ENCODE measurements at regions not wholly inside any gene's neighbourhood (a gene's known extent, or its start where the extent isn't known, plus 50 kb on each side); places are given as distances from the start of the nearest gene placed in this dataset.

DNA sequence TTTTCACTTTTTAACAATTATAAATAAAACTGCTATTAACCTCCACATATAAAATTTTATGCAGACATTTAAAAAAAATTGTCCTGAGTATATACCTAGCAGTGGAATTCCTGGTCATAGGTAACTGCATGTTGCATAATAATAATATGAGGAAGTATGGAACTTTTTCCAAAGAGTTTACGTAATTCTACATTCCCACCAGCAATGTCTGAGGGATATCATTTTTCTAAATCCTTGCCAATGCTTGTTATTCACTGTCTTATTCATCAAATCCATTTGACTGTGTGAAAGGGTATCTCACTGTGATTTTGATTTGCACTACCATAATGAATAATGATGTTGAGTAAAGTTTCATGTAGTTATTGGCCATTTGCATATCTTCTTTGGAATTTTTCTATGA, 393.8 kb downstream of the LRFN5 start:
- H3K27me3 Mint-ChIP-seq, result no peaks in the 10 kb centered on the region
- DNase-seq, result no peak
- intact Hi-C loops (cut with micrococcal nuclease), result no loop called here

DNA sequence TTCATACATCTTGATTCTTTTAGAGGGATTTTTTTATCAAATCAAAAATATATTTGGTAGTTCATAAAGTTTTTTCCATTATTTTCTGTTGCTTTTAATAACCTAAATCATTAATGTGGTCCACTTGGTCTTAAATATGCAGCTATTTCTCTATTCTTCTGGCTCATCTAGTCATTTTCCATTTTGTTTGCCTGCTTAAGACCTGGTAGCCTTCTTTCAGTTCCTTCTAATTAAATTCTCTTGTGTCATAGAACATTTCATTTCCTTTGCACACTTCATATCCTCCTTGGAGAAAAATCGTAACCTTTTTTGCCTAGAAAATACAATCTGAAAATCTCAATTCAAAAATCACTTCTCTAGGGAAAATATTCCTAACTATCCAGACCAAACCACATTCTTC, 387.0 kb downstream of the LRFN5 start:
- no peaks in the 10 kb centered on the region for H3K4me1 Mint-ChIP-seq
- no peaks in the 10 kb centered on the region for H3K9me3 Mint-ChIP-seq
- no peak overlapping the region for H3K27ac Mint-ChIP-seq
- H3K4me3 Mint-ChIP-seq, result no peak overlapping the region
- no peaks in the 10 kb centered on the region for H3K36me3 Mint-ChIP-seq (ENCODE audit: low read depth)
- intact Hi-C loops (cut with micrococcal nuclease), result no loop called here
- H3K27me3 Mint-ChIP-seq, result no peaks in the 10 kb centered on the region
- DNase-seq, result no peak

More for the DNA sequence above, 393.8 kb downstream of the LRFN5 start:
- no peak overlapping the region for H3K4me3 Mint-ChIP-seq
- H3K27ac Mint-ChIP-seq, result no peak overlapping the region
- no peaks in the 10 kb centered on the region for H3K36me3 Mint-ChIP-seq (ENCODE audit: low read depth)
- no peaks in the 10 kb centered on the region for H3K9me3 Mint-ChIP-seq
- H3K4me1 Mint-ChIP-seq, result no peaks in the 10 kb centered on the region

DNA sequence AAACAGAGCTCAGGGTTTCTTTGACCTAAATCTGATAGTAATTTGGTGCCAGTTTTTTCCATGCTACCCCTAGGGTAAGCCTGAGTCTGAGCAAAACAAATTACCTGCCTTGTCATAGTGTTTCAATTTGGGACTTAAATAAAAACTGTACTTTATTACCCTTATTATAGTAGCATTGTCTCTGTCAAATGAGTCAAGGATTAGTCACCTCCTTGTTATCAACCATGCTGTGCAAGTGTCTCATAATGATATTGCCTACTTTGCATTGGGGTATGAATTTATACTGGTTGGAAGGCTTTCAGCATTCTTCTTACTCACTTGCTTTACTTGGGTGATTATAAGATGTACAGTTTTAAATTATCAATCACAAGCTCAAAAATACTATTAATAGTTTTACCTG, 380.0 kb downstream of the LRFN5 start:
- Mint-ChIP-seq H3K36me3 (ENCODE audit: low read depth) (no peaks in the 10 kb centered on the region), H3K27me3 (no peaks in the 10 kb centered on the region), H3K27ac (no peak overlapping the region), H3K4me1 (no peaks in the 10 kb centered on the region), H3K4me3 (no peak overlapping the region), H3K9me3 (no peaks in the 10 kb centered on the region)
- intact Hi-C loops (cut with micrococcal nuclease), result no loop called here
- DNase-seq, result no peak

DNA sequence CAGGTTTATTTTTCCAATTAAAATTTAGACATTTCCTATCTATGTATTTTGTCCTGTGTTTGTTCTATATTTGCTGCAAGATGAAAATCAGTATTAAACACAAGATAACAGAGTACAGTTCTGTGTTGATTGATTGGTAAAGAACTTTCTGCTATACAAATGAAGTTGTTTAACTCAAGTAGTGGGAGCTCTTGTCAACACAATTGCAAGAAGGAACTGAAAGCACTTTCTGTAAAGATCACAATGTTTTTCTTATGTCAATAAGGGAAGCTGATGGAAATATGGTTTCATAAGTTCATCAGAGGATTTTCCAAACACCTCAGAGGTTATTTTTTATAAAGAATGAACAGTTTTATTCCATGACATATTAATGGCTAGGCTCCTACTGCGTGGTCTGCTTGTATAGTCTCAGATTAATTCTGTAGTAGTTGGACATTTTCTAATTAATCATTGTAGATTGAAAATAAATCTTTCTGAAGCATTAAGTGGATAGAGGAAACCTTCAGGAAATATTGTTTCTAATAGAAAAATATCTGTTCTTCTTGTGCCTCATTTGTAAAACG, 379.5 kb downstream of the LRFN5 start:
- H3K4me1 Mint-ChIP-seq, result no peaks in the 10 kb centered on the region
- intact Hi-C loops (cut with micrococcal nuclease), result no loop called here

DNA sequence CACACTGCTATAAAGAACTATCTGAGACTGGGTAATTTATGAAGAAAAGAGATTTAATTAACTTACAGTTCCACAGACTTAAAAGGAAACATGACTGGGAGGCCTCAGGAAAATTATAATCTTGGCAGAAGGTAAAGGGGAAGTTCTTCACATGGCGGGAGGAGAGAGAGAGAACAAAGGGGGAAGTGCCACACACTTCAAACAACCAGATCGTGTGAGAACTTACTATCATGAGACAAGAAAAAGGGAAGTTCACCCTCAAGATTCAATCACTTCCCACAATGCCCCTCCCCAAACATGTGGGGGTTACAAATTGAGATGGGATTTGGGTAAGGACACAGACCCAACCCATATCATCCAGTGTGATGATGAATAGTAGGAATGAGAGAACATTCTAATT, 366.5 kb downstream of the LRFN5 start:
- H3K4me1 Mint-ChIP-seq, result no peaks in the 10 kb centered on the region
- no peaks in the 10 kb centered on the region for H3K36me3 Mint-ChIP-seq (ENCODE audit: low read depth)
- intact Hi-C loops (cut with micrococcal nuclease), result no loop called here
- H3K27me3 Mint-ChIP-seq, result no peaks in the 10 kb centered on the region
- no peak overlapping the region for H3K4me3 Mint-ChIP-seq
- no peak overlapping the region for H3K27ac Mint-ChIP-seq
- peaks cover 8% of the 10 kb centered on the region for H3K9me3 Mint-ChIP-seq
- no peak for DNase-seq

More for the DNA sequence above, 379.5 kb downstream of the LRFN5 start:
- Mint-ChIP-seq H3K36me3 (ENCODE audit: low read depth) (no peaks in the 10 kb centered on the region), H3K4me3 (no peak overlapping the region), H3K9me3 (no peaks in the 10 kb centered on the region), H3K27me3 (no peaks in the 10 kb centered on the region), H3K27ac (no peak overlapping the region)
- no peak for DNase-seq

DNA sequence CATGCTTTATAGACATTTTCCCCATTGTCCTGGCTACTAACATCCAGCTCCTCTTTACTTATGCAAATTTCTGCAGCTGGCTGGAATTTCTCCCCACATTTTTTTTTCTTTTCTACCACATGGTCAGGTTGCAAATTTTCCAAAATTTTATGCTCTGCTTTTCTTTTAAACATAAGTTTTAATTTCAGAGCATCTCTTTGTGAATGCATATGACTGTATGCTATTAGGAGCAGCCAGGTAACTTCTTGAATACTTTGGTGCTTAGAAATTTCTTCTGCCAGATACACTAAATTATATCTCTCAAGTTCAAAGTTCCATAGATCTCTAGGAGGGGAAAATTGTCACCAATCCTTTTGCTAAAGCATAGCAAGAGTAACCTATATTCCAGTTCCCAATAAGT, 365.9 kb downstream of the LRFN5 start:
- H3K27me3 Mint-ChIP-seq, result no peaks in the 10 kb centered on the region
- no peak overlapping the region for H3K27ac Mint-ChIP-seq
- no peak for DNase-seq
- H3K4me3 Mint-ChIP-seq, result no peak overlapping the region
- no peaks in the 10 kb centered on the region for H3K36me3 Mint-ChIP-seq (ENCODE audit: low read depth)
- H3K4me1 Mint-ChIP-seq, result no peaks in the 10 kb centered on the region
- intact Hi-C loops (cut with micrococcal nuclease), result no loop called here
- peaks cover 8% of the 10 kb centered on the region for H3K9me3 Mint-ChIP-seq

DNA sequence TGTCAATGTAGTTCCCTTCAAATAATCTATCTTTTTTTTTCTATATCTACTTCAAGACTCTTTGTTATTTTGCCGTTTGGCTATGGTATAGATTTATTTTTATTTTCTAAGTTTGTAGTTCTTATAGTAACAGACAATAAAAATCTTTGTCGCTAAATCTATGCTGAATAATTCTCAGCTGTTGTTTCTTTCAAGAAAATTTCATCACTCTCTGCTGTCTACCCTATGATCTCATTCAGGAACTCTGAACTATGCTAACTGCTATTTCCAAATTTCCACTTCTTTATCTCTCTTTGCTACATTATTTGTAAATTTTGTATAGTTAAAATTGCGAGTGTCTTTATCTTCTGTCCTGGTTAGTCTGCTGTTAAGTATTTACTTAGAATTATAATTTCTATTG, 353.6 kb downstream of the LRFN5 start:
- no peak for DNase-seq
- no peak overlapping the region for H3K4me3 Mint-ChIP-seq
- no peaks in the 10 kb centered on the region for H3K36me3 Mint-ChIP-seq (ENCODE audit: low read depth)
- no peaks in the 10 kb centered on the region for H3K4me1 Mint-ChIP-seq
- peaks cover 12% of the 10 kb centered on the region for H3K9me3 Mint-ChIP-seq
- intact Hi-C loops (cut with micrococcal nuclease), result no loop called here
- no peak overlapping the region for H3K27ac Mint-ChIP-seq
- H3K27me3 Mint-ChIP-seq, result no peaks in the 10 kb centered on the region

DNA sequence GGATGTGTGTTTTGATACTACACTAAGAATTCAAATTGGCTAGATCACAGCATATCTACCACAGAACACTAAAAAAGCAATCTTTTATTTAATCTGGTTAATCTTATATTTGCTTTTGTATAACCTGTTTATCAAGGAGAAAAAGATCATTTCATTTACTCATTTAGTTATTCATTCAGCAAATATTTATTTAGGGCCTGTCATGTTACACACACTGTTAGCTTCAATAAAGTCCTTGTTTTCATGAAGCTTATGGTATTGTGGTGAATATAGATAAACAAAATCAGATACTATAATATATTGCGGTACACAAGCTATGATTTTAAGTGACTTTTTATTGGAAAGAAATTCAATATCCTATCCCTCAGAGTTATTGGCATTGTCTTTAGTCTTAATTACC, 350.8 kb downstream of the LRFN5 start:
- no peaks in the 10 kb centered on the region for H3K27me3 Mint-ChIP-seq
- H3K9me3 Mint-ChIP-seq, result peaks cover 7% of the 10 kb centered on the region
- H3K4me3 Mint-ChIP-seq, result no peak overlapping the region
- no peak overlapping the region for H3K27ac Mint-ChIP-seq
- no peak for DNase-seq
- no peaks in the 10 kb centered on the region for H3K4me1 Mint-ChIP-seq
- intact Hi-C loops (cut with micrococcal nuclease), result no loop called here
- H3K36me3 Mint-ChIP-seq (ENCODE audit: low read depth), result no peaks in the 10 kb centered on the region
